ENCODE measurements at regions not wholly inside any gene's neighbourhood (a gene's known extent, or its start where the extent isn't known, plus 50 kb on each side); places are given as distances from the start of the nearest gene placed in this dataset.

- TF ChIP-seq CTCF (IDR thresholded peaks at IDR 0.05): no peak
- TF ChIP-seq POLR2A (IDR thresholded peaks at IDR 0.05): no peak
Observed at GRCh38 chr13:21884965-21885567, 214.2 kb downstream of the FGF9 start.
